Astrocyte (in vitro differentiated cells and primary cell): ENCODE measurements at regions not wholly inside any gene's neighbourhood (a gene's known extent, or its start where the extent isn't known, plus 50 kb on each side); places are given as distances from the start of the nearest gene placed in this dataset.

Experiments
- DNase-seq: peaks from one replicate; pipeline ENCODE4 v3.0.0-alpha.2; 2010; ENCODE audit warnings: low read depth
- FAIRE-seq: peaks from 2 replicates; lab custom pipeline; 2011; peaks lifted over from hg19 to GRCh38; lab: Jason Lieb, UNC
- H2AFZ ChIP-seq: 2 replicates; pipeline ENCODE4 v1.6.0; 2012; ENCODE audit warnings: low read depth, low read length, inconsistent platforms
- H3K27ac ChIP-seq: 2 replicates; pipeline ENCODE4 v1.5.1; 2011; ENCODE audit warnings: low read depth, low read length, inconsistent platforms
- H3K27me3 ChIP-seq: 2 replicates; pipeline ENCODE4 v1.6.0; 2011; ENCODE audit warnings: low read length, inconsistent platforms; ENCODE audit not compliant: insufficient read depth
- H3K36me3 ChIP-seq: 2 replicates; pipeline ENCODE4 v1.5.1; 2011; ENCODE audit warnings: low read length, inconsistent platforms; ENCODE audit not compliant: insufficient read depth
- H3K4me1 ChIP-seq: 2 replicates; pipeline ENCODE4 v1.5.1; 2011; ENCODE audit warnings: low read length, inconsistent platforms; ENCODE audit not compliant: insufficient read depth
- H3K4me2 ChIP-seq: 2 replicates; pipeline ENCODE4 v1.6.0; 2012; ENCODE audit warnings: low read length, inconsistent platforms
- H3K4me3 ChIP-seq: 2 replicates; pipeline ENCODE4 v1.5.1; 2011; ENCODE audit warnings: low read depth, mild to moderate bottlenecking, low read length, inconsistent platforms; ENCODE audit not compliant: insufficient read depth
- H3K79me2 ChIP-seq: 2 replicates; pipeline ENCODE4 v1.6.0; 2012; ENCODE audit warnings: mild to moderate bottlenecking, low read length, inconsistent platforms; ENCODE audit not compliant: insufficient read depth
- H3K9ac ChIP-seq: 2 replicates; pipeline ENCODE4 v1.6.0; 2012; ENCODE audit warnings: mild to moderate bottlenecking, low read length, inconsistent platforms
- H3K9me3 ChIP-seq: 2 replicates; pipeline ENCODE4 v1.5.1; 2012; ENCODE audit warnings: low read depth, mild to moderate bottlenecking, low read length, inconsistent platforms; ENCODE audit not compliant: insufficient read depth
- H4K20me1 ChIP-seq: 2 replicates; pipeline ENCODE4 v1.6.0; 2012; ENCODE audit warnings: low read length, inconsistent platforms; ENCODE audit not compliant: insufficient read depth
- H3K27ac Mint-ChIP-seq: one replicate; pipeline ENCODE4 v1.8.0; 2021; ENCODE audit warnings: mild to moderate bottlenecking, mixed read lengths; ENCODE audit not compliant: unreplicated experiment
- H3K27me3 Mint-ChIP-seq: one replicate; pipeline ENCODE4 v1.8.0; 2021; ENCODE audit warnings: low read depth, mixed read lengths; ENCODE audit not compliant: unreplicated experiment
- H3K36me3 Mint-ChIP-seq: one replicate; pipeline ENCODE4 v1.8.0; 2021; ENCODE audit warnings: low read depth, mixed read lengths; ENCODE audit not compliant: unreplicated experiment
- H3K4me1 Mint-ChIP-seq: one replicate; pipeline ENCODE4 v1.8.0; 2021; ENCODE audit warnings: low read depth, mixed read lengths; ENCODE audit not compliant: unreplicated experiment
- H3K4me3 Mint-ChIP-seq: one replicate; pipeline ENCODE4 v1.8.0; 2021; ENCODE audit warnings: mild to moderate bottlenecking, moderate library complexity, mixed read lengths; ENCODE audit not compliant: unreplicated experiment
- H3K9me3 Mint-ChIP-seq: one replicate; pipeline ENCODE4 v1.8.0; 2021; ENCODE audit warnings: mild to moderate bottlenecking, mixed read lengths; ENCODE audit not compliant: unreplicated experiment
- CTCF ChIP-seq: IDR thresholded peaks from 2 replicates; pipeline ENCODE4 v1.5.1; 2011; ENCODE audit warnings: low read depth, mild to moderate bottlenecking, inconsistent platforms, low read length, moderate library complexity; ENCODE audit not compliant: insufficient read depth
- EZH2 ChIP-seq: IDR thresholded peaks from 2 replicates; pipeline ENCODE4 v1.6.1; 2012; ENCODE audit warnings: mild to moderate bottlenecking, low read length, inconsistent platforms; ENCODE audit not compliant: insufficient read depth

- H3K27ac ChIP-seq: no peak overlapping the region
- Mint-ChIP-seq H3K27me3 (peaks cover 30% of the 10 kb centered on the region), H3K27ac (no peak overlapping the region), H3K4me3 (no peak overlapping the region), H3K4me1 (peaks cover 5% of the 10 kb centered on the region), H3K9me3 (peaks cover 4% of the 10 kb centered on the region), H3K36me3 (peaks cover 2% of the 10 kb centered on the region)
- TF ChIP-seq EZH2 (peak; percentile 34), CTCF (no peak)
- peaks cover 44% of the 10 kb centered on the region for H3K27me3 ChIP-seq
- no peak overlapping the region for H3K9ac ChIP-seq
- peak overlapping the region; percentile 26 for H3K4me2 ChIP-seq
- DNase-seq (no peak), FAIRE-seq (no peak)
- no peak overlapping the region for H3K4me3 ChIP-seq
- H3K36me3 ChIP-seq: no peaks in the 10 kb centered on the region
- no peaks in the 10 kb centered on the region for H3K79me2 ChIP-seq
- peaks cover 7% of the 10 kb centered on the region for H3K9me3 ChIP-seq
- H4K20me1 ChIP-seq: no peaks in the 10 kb centered on the region
- peaks cover 7% of the 10 kb centered on the region for H3K4me1 ChIP-seq
- H2AFZ ChIP-seq: no peak overlapping the region
These were observed 268.0 kb upstream of the MVB12B start for GRCh38 chr9:126058591-126058990.

GRCh38 chr9:126061575-126061974, 265.1 kb upstream of the MVB12B start:
- TF ChIP-seq CTCF (no peak), EZH2 (no peak)
- Histone ChIP-seq H3K9me3 (peaks cover 7% of the 10 kb centered on the region), H4K20me1 (no peaks in the 10 kb centered on the region), H2AFZ (no peak overlapping the region), H3K79me2 (no peaks in the 10 kb centered on the region), H3K9ac (no peak overlapping the region), H3K36me3 (no peaks in the 10 kb centered on the region), H3K4me2 (no peak overlapping the region), H3K4me1 (no peaks in the 10 kb centered on the region), H3K27ac (no peak overlapping the region), H3K4me3 (no peak overlapping the region), H3K27me3 (peaks cover 34% of the 10 kb centered on the region)
- FAIRE-seq (no peak), DNase-seq (no peak)
- Mint-ChIP-seq H3K27me3 (peaks cover 30% of the 10 kb centered on the region), H3K4me3 (no peak overlapping the region), H3K36me3 (peaks cover 2% of the 10 kb centered on the region), H3K4me1 (no peaks in the 10 kb centered on the region), H3K9me3 (peaks cover 4% of the 10 kb centered on the region), H3K27ac (no peak overlapping the region)

- Mint-ChIP-seq H3K9me3 (peaks cover 4% of the 10 kb centered on the region), H3K4me3 (no peak overlapping the region), H3K4me1 (no peaks in the 10 kb centered on the region), H3K27me3 (peaks cover 35% of the 10 kb centered on the region), H3K36me3 (peaks cover 2% of the 10 kb centered on the region), H3K27ac (no peak overlapping the region)
- no peak overlapping the region for H2AFZ ChIP-seq
- no peaks in the 10 kb centered on the region for H3K4me1 ChIP-seq
- H4K20me1 ChIP-seq: no peaks in the 10 kb centered on the region
- TF ChIP-seq CTCF (no peak), EZH2 (no peak)
- no peak overlapping the region for H3K27ac ChIP-seq
- H3K79me2 ChIP-seq: no peaks in the 10 kb centered on the region
- no peak overlapping the region for H3K9ac ChIP-seq
- peaks cover 7% of the 10 kb centered on the region for H3K9me3 ChIP-seq
- peaks cover 38% of the 10 kb centered on the region for H3K27me3 ChIP-seq
- no peak for FAIRE-seq
- no peak for DNase-seq
- H3K4me3 ChIP-seq: no peak overlapping the region
- no peaks in the 10 kb centered on the region for H3K36me3 ChIP-seq
- no peak overlapping the region for H3K4me2 ChIP-seq
These were observed 264.3 kb upstream of the MVB12B start for GRCh38 chr9:126062158-126062886.
